HepG2 (cell line): ENCODE measurements at regions not wholly inside any gene's neighbourhood (a gene's known extent, or its start where the extent isn't known, plus 50 kb on each side); places are given as distances from the start of the nearest gene placed in this dataset.

ENCODE experiments used
- ASH2L ChIP-seq: fragments of 300-600, 200-600 bp; sonication (generic); IDR thresholded peaks from 2 replicates; pipeline ENCODE4 v1.7.0; 2017; ENCODE audit warnings: low read depth, mild to moderate bottlenecking, moderate library complexity, mixed read lengths, low read length; ENCODE audit not compliant: insufficient read length
- HDAC1 ChIP-seq: sonication (generic); formaldehyde crosslinking; IDR thresholded peaks from 2 replicates; pipeline ENCODE4 v1.5.1; 2020; ENCODE audit warnings: mild to moderate bottlenecking, missing genetic modification reagents
- NR2F1 ChIP-seq, 2 experiments: fragments of 450-650 bp in 1 of 2; formaldehyde crosslinking in 1 of 2; IDR thresholded peaks; 2 replicates each; pipeline versions ENCODE4 v1.5.0 to v1.6.1; 2016 to 2020; ENCODE audit warnings: mild to moderate bottlenecking in 1 of 2, missing compliant biosample characterization in 1 of 2, missing genetic modification reagents in 1 of 2, moderate library complexity in 1 of 2
- RARG ChIP-seq: sonication (generic); formaldehyde crosslinking; IDR thresholded peaks from 2 replicates; pipeline ENCODE4 v1.4.0; 2020; ENCODE audit warnings: low read depth, mild to moderate bottlenecking, missing genetic modification reagents
- REPIN1 ChIP-seq: sonication (generic); formaldehyde crosslinking; IDR thresholded peaks from 2 replicates; pipeline ENCODE4 v1.8.0; 2022; ENCODE audit warnings: missing genetic modification reagents, low read depth, mild to moderate bottlenecking, borderline replicate concordance
- SOX5 ChIP-seq: IDR thresholded peaks from 2 replicates; pipeline ENCODE4 v1.6.1; 2016; ENCODE audit warnings: borderline replicate concordance
- ZNF563 ChIP-seq: sonication (generic); formaldehyde crosslinking; IDR thresholded peaks from 2 replicates; pipeline ENCODE4 v1.8.0; 2022; ENCODE audit warnings: mild to moderate bottlenecking, moderate library complexity, missing genetic modification reagents
- TF ChIP-seq, protein P1 (sequence below): sonication (generic); formaldehyde crosslinking; IDR thresholded peaks from 2 replicates; pipeline ENCODE4 v1.5.0; 2020; ENCODE audit warnings: mild to moderate bottlenecking, low read depth, missing genetic modification reagents, borderline replicate concordance
- TF ChIP-seq, protein P2 (sequence below): IDR thresholded peaks from 2 replicates; pipeline ENCODE4 v1.6.1; 2016; ENCODE audit warnings: low read depth, control low read depth
- TF ChIP-seq, protein P3 (sequence below): IDR thresholded peaks from 2 replicates; pipeline ENCODE4 v1.6.1; 2018; ENCODE audit warnings: missing genetic modification reagents, mild to moderate bottlenecking, missing compliant biosample characterization
- TF ChIP-seq, protein P4 (sequence below): sonication (generic); formaldehyde crosslinking; IDR thresholded peaks from 2 replicates; pipeline ENCODE4 v1.5.1; 2020; ENCODE audit warnings: mild to moderate bottlenecking, missing genetic modification reagents, borderline replicate concordance

DNA sequence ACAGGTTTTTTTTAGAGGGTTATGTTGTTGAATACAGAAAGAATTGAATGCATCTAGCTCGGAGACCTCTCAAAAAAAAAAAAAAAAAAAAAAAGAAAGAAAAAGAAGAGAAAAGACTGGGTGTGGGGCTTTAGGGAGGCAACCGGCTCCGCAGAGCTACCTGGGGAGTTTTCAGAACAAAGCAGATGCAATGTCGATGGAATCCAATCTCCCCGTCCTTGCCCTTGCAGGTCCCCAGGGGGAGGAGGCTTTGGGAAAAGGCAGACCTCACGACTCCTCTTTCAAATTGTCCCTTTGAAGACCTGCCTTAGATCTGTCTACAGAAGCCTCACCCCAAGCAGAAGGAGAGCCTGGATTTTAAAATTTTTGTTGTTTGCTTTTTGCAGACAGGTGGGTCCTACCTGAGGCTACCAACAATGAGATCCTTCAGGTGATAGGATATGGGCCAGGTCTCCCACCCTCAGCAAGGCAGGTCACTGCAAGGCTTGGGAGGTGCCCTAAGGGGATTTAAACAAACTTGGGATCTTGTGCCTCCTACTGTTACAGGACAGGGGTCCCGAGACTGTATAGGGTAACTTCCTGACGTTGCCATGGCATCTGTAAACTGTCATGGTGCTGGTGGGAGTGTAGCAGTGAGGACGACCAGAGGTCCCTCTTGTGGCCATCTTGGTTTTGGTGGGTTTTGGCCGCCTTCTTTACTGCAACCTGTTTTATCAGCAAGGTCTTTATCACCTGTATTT is 75.2 kb upstream of the PRKX start (continued):
- no peak for TF ChIP-seq NR2F1 (CRISPR knock-in tag; IDR thresholded peaks at IDR 0.05)
- TF ChIP-seq HDAC1 (CRISPR knock-in tag): no peak
- no peak for TF ChIP-seq RARG (CRISPR knock-in tag)
- no peak for TF ChIP-seq REPIN1 (CRISPR knock-in tag)
- TF ChIP-seq, protein P1, sequence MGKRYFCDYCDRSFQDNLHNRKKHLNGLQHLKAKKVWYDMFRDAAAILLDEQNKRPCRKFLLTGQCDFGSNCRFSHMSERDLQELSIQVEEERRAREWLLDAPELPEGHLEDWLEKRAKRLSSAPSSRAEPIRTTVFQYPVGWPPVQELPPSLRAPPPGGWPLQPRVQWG: no peak
- no peak for TF ChIP-seq ZNF563 (CRISPR knock-in tag)
- TF ChIP-seq, protein P2, sequence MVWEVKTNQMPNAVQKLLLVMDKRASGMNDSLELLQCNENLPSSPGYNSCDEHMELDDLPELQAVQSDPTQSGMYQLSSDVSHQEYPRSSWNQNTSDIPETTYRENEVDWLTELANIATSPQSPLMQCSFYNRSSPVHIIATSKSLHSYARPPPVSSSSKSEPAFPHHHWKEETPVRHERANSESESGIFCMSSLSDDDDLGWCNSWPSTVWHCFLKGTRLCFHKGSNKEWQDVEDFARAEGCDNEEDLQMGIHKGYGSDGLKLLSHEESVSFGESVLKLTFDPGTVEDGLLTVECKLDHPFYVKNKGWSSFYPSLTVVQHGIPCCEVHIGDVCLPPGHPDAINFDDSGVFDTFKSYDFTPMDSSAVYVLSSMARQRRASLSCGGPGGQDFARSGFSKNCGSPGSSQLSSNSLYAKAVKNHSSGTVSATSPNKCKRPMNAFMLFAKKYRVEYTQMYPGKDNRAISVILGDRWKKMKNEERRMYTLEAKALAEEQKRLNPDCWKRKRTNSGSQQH (CRISPR knock-in tag): no peak
- TF ChIP-seq, protein P3, sequence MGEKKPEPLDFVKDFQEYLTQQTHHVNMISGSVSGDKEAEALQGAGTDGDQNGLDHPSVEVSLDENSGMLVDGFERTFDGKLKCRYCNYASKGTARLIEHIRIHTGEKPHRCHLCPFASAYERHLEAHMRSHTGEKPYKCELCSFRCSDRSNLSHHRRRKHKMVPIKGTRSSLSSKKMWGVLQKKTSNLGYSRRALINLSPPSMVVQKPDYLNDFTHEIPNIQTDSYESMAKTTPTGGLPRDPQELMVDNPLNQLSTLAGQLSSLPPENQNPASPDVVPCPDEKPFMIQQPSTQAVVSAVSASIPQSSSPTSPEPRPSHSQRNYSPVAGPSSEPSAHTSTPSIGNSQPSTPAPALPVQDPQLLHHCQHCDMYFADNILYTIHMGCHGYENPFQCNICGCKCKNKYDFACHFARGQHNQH: no peak
- no peak for TF ChIP-seq SOX5
- TF ChIP-seq ASH2L: no peak
- TF ChIP-seq, protein P4, sequence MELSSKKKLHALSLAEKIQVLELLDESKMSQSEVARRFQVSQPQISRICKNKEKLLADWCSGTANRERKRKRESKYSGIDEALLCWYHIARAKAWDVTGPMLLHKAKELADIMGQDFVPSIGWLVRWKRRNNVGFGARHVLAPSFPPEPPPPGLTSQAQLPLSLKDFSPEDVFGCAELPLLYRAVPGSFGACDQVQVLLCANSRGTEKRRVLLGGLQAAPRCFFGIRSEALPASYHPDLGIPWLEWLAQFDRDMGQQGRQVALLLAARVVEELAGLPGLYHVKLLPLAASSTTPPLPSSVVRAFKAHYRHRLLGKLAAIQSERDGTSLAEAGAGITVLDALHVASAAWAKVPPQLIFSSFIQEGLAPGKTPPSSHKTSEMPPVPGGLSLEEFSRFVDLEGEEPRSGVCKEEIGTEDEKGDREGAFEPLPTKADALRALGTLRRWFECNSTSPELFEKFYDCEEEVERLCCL (CRISPR knock-in tag): no peak
